ENCODE measurements at regions not wholly inside any gene's neighbourhood (a gene's known extent, or its start where the extent isn't known, plus 50 kb on each side); places are given as distances from the start of the nearest gene placed in this dataset.

DNA sequence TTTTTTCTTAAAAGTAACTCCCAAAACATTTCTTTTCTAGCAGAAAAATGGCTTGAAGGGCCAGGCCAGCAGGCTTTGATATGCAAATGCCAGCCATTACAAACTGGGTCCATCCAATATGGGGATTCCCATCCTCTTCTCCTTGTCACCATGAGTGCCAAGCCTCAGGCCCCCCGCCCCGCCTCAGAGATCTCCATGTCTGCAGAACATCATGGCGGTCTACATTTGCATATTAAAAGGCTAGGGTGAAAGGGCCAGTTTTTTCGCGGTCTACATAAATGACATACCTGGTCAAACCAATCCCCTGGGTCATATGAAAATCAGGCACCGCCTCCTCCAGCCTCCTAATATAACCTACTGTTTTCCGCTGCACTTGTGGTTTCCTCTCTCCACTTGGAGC, 1327.6 kb downstream of the UQCRFS1 start:
- Histone ChIP-seq H3K79me2 (ENCODE audit: insufficient read depth, low read length) (no peaks in the 10 kb centered on the region), H2AFZ (ENCODE audit: low read length) (no peak overlapping the region), H3K27me3 (ENCODE audit: insufficient read depth, low read length, poor library complexity, severe bottlenecking) (no peaks in the 10 kb centered on the region), H3K4me3 (ENCODE audit: low read length, poor library complexity, severe bottlenecking) (no peak overlapping the region), H3F3A (ENCODE audit: low read depth) (no peaks in the 10 kb centered on the region), H3K4me2 (ENCODE audit: low read depth, low read length, poor library complexity, severe bottlenecking) (no peak overlapping the region), H3K9me2 (replicated peaks; ENCODE audit: low read depth, low read length) (no peaks in the 10 kb centered on the region), H3K9ac (ENCODE audit: low read depth, low read length, poor library complexity, severe bottlenecking) (no peak overlapping the region), H3K9me3 (ENCODE audit: insufficient read depth, low read depth, low read length) (peaks cover 6% of the 10 kb centered on the region; the same call in 1 of the 2 replicates), H3K4me1 (ENCODE audit: insufficient read depth, low read length, poor library complexity, severe bottlenecking) (no peaks in the 10 kb centered on the region), H4K20me1 (ENCODE audit: insufficient read depth, low read length, poor library complexity, severe bottlenecking) (no peaks in the 10 kb centered on the region), H3K36me3 (ENCODE audit: insufficient read depth, low read length) (no peaks in the 10 kb centered on the region)
- no peak for TF ChIP-seq EZH2phosphoT487 (IDR thresholded peaks at IDR 0.05; ENCODE audit: borderline replicate concordance)
- no peak for TF ChIP-seq CTCF (conservative IDR thresholded peaks at IDR 0.05; ENCODE audit: low read length)

DNA sequence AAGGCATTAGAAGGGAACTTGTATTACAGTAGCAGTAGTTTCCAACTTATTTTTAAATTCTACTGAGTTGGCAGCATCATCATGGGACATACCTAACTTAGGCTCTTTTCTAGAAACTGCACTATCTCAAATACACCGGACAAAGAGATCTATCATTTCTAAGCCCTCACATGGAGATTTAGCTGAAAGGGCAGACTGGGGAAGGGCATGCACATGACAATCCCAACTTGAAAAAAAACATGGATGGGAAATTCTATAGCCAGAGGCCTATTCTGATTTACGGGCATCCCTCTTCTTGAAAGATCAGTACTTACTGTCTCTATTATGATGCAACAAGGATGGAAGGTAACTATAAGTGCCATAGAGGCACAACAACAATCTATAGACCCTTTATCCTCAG, 1328.6 kb downstream of the UQCRFS1 start:
- H3K4me3 ChIP-seq (ENCODE audit: low read length, poor library complexity, severe bottlenecking) = no peak overlapping the region
- no peak overlapping the region for H3K4me2 ChIP-seq (ENCODE audit: low read depth, low read length, poor library complexity, severe bottlenecking)
- TF ChIP-seq CTCF (conservative IDR thresholded peaks at IDR 0.05; ENCODE audit: low read length) = no peak
- TF ChIP-seq EZH2phosphoT487 (IDR thresholded peaks at IDR 0.05; ENCODE audit: borderline replicate concordance) = no peak
- no peaks in the 10 kb centered on the region for H3K9me2 ChIP-seq (replicated peaks; ENCODE audit: low read depth, low read length)
- H3F3A ChIP-seq (ENCODE audit: low read depth) = no peaks in the 10 kb centered on the region
- no peaks in the 10 kb centered on the region for H4K20me1 ChIP-seq (ENCODE audit: insufficient read depth, low read length, poor library complexity, severe bottlenecking)
- no peak overlapping the region for H3K9ac ChIP-seq (ENCODE audit: low read depth, low read length, poor library complexity, severe bottlenecking)
- H3K4me1 ChIP-seq (ENCODE audit: insufficient read depth, low read length, poor library complexity, severe bottlenecking) = no peaks in the 10 kb centered on the region
- no peaks in the 10 kb centered on the region for H3K79me2 ChIP-seq (ENCODE audit: insufficient read depth, low read length)
- H3K9me3 ChIP-seq (ENCODE audit: insufficient read depth, low read depth, low read length) = peaks cover 6% of the 10 kb centered on the region; the same call in 1 of the 2 replicates
- no peaks in the 10 kb centered on the region for H3K36me3 ChIP-seq (ENCODE audit: insufficient read depth, low read length)
- H2AFZ ChIP-seq (ENCODE audit: low read length) = no peak overlapping the region
- no peaks in the 10 kb centered on the region for H3K27me3 ChIP-seq (ENCODE audit: insufficient read depth, low read length, poor library complexity, severe bottlenecking)

DNA sequence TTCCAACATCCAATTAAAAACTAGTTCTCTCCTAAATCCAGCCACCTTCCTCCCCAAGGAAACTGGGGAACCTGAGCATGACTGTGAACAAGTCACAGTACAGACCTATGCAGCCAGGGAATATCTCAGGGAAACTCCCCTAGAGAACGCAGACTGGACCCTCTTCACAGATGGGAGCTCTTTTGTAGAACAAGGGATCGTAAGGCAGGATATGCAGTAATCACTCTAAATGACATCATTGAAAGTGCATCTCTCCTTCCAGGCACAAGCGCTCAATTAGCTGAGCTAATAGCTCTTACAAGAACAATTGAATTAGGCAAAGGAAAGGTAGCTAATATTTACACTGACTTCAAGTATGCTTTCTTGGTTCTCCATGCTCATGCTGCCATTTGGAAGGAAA, 1331.7 kb downstream of the UQCRFS1 start:
- H3K4me3 ChIP-seq (ENCODE audit: low read length, poor library complexity, severe bottlenecking) = no peak overlapping the region
- no peaks in the 10 kb centered on the region for H3K9me2 ChIP-seq (replicated peaks; ENCODE audit: low read depth, low read length)
- H3K27me3 ChIP-seq (ENCODE audit: insufficient read depth, low read length, poor library complexity, severe bottlenecking) = no peaks in the 10 kb centered on the region
- no peaks in the 10 kb centered on the region for H3K79me2 ChIP-seq (ENCODE audit: insufficient read depth, low read length)
- no peak overlapping the region for H3K4me2 ChIP-seq (ENCODE audit: low read depth, low read length, poor library complexity, severe bottlenecking)
- no peaks in the 10 kb centered on the region for H3F3A ChIP-seq (ENCODE audit: low read depth)
- H4K20me1 ChIP-seq (ENCODE audit: insufficient read depth, low read length, poor library complexity, severe bottlenecking) = no peaks in the 10 kb centered on the region
- H2AFZ ChIP-seq (ENCODE audit: low read length) = no peak overlapping the region
- no peak overlapping the region for H3K9ac ChIP-seq (ENCODE audit: low read depth, low read length, poor library complexity, severe bottlenecking)
- no peaks in the 10 kb centered on the region for H3K36me3 ChIP-seq (ENCODE audit: insufficient read depth, low read length)
- H3K4me1 ChIP-seq (ENCODE audit: insufficient read depth, low read length, poor library complexity, severe bottlenecking) = no peaks in the 10 kb centered on the region
- H3K9me3 ChIP-seq (ENCODE audit: insufficient read depth, low read depth, low read length) = peaks cover 4% of the 10 kb centered on the region; the same call in 1 of the 2 replicates
- TF ChIP-seq EZH2phosphoT487 (IDR thresholded peaks at IDR 0.05; ENCODE audit: borderline replicate concordance) = no peak
- TF ChIP-seq CTCF (conservative IDR thresholded peaks at IDR 0.05; ENCODE audit: low read length) = no peak

All from Loucy (cell line).